HepG2 (cell line): ENCODE measurements at regions not wholly inside any gene's neighbourhood (a gene's known extent, or its start where the extent isn't known, plus 50 kb on each side); places are given as distances from the start of the nearest gene placed in this dataset.
A peak's percentile ranks its signal among the peaks of the same experiment; 100 is the strongest.

Experiments
- ATAC-seq: fragments of 200-7000 bp; cut with Tn5 transposase; 3 replicates; pipeline ENCODE4 v1.9.1; 2020; ENCODE audit warnings: mild to moderate bottlenecking, moderate library complexity
- BruUV-seq: library from RNA; stranded (reverse); fragments of 400-500 nt; replicated peaks from 2 replicates; lab custom pipeline; 2021; lab: Mats Ljungman, UMichigan
- CTCF ChIA-PET: fragments of 300-600 bp; formaldehyde crosslinking; extraction: SDS; loops from one replicate; lab custom pipeline; 2021; ENCODE audit warnings: low total read pairs, inconsistent platforms, low intra/inter-chr PET ratio; lab: Yijun Ruan, JAX
- POLR2A ChIA-PET: fragments of 350-600 bp; sonication (Branson Sonifier 250); formaldehyde crosslinking; loops from one replicate; lab custom pipeline; 2020; ENCODE audit warnings: antibody characterized with exemption, inconsistent platforms; lab: Yijun Ruan, JAX
- DNase-seq: peaks from one replicate; pipeline ENCODE4 v3.0.0-alpha.2; 2015; ENCODE audit warnings: low spot score
- FAIRE-seq: peaks from 3 replicates; lab custom pipeline; 2011; peaks lifted over from hg19 to GRCh38; lab: Jason Lieb, UNC
- H2AFZ ChIP-seq: one replicate; pipeline ENCODE4 v1.6.1; 2011; ENCODE audit warnings: low read length, inconsistent platforms
- H3K27ac ChIP-seq: fragments of 300-600 bp; 3 replicates; pipeline ENCODE4 v1.8.0; 2011; ENCODE audit warnings: mixed run types, mild to moderate bottlenecking, mixed read lengths, low read length, inconsistent platforms; ENCODE audit not compliant: insufficient read depth; ENCODE audit errors: extremely low read length
- H3K27me3 ChIP-seq, 2 experiments: fragments of 200-600 bp in 1 of 2; 2 replicates in 1 of 2; 3 replicates in 1 of 2; pipeline versions ENCODE4 v1.6.0 to v1.8.0; 2011; ENCODE audit warnings: low read length in 2 of 2, mild to moderate bottlenecking in 2 of 2, moderate library complexity in 2 of 2, inconsistent platforms in 1 of 2; ENCODE audit not compliant: insufficient read depth in 2 of 2, control insufficient read depth in 1 of 2
- H3K36me3 ChIP-seq, 2 experiments: fragments of 200-600 bp in 1 of 2; replicated peaks in 1 of 2; 2 replicates in 1 of 2; 3 replicates in 1 of 2; pipeline versions ENCODE4 v1.5.1 to v1.8.0; 2011; ENCODE audit warnings: low read length in 2 of 2, inconsistent platforms in 1 of 2; ENCODE audit not compliant: insufficient read depth in 2 of 2, control insufficient read depth in 1 of 2
- H3K4me1 ChIP-seq: 2 replicates; pipeline ENCODE4 v1.5.1; 2012; ENCODE audit warnings: low read length, inconsistent platforms; ENCODE audit not compliant: insufficient read depth
- H3K4me2 ChIP-seq: 2 replicates; pipeline ENCODE4 v1.6.0; 2011; ENCODE audit warnings: low read depth, low read length, inconsistent platforms
- H3K4me3 ChIP-seq, 3 experiments: fragments of 200-600 bp in 1 of 3; sonication (generic), shearing (Covaris generic) in 1 of 3; replicated peaks in 1 of 3; 2 replicates each; pipeline ENCODE4 v1.5.1; 2011 to 2016; ENCODE audit warnings: low read length in 3 of 3, inconsistent platforms in 2 of 3, low read depth in 2 of 3, mild to moderate bottlenecking in 2 of 3, control low read depth in 1 of 3, mixed read lengths in 1 of 3; ENCODE audit not compliant: insufficient read depth in 1 of 3
- H3K79me2 ChIP-seq: one replicate; pipeline ENCODE4 v1.6.1; 2011; ENCODE audit warnings: low read length, inconsistent platforms; ENCODE audit not compliant: insufficient read depth
- H3K9ac ChIP-seq: 2 replicates; pipeline ENCODE4 v1.6.0; 2011; ENCODE audit warnings: mild to moderate bottlenecking, low read depth, low read length, inconsistent platforms; ENCODE audit not compliant: insufficient read depth
- H3K9me3 ChIP-seq: 2 replicates; pipeline ENCODE4 v1.5.1; 2012; ENCODE audit warnings: mild to moderate bottlenecking, low read length
- H4K20me1 ChIP-seq: 2 replicates; pipeline ENCODE4 v1.6.0; 2011; ENCODE audit warnings: inconsistent platforms, mild to moderate bottlenecking, low read length, moderate library complexity; ENCODE audit not compliant: insufficient read depth
- FOXA1 ChIP-seq, 2 experiments: fragments of 450-650 bp in 1 of 2; sonication (generic) in 1 of 2; formaldehyde crosslinking in 1 of 2; IDR thresholded peaks; 2 replicates each; pipeline versions ENCODE4 v1.4.0 to v1.6.1; 2016 to 2020; ENCODE audit warnings: missing genetic modification reagents in 1 of 2
- MAX ChIP-seq: IDR thresholded peaks from 2 replicates; pipeline ENCODE4 v1.6.1; 2012; ENCODE audit warnings: inconsistent platforms
- NFATC3 ChIP-seq: sonication (generic); formaldehyde crosslinking; IDR thresholded peaks from 2 replicates; pipeline ENCODE4 v1.5.1; 2020; ENCODE audit warnings: mild to moderate bottlenecking, missing genetic modification reagents
- XRCC5 ChIP-seq: fragments of 200-400 bp; formaldehyde crosslinking; optimal IDR thresholded peaks from 2 replicates; pipeline ENCODE3; 2017; ENCODE audit warnings: mild to moderate bottlenecking, low read length
- ZBTB26 ChIP-seq: IDR thresholded peaks from 2 replicates; pipeline ENCODE4 v1.6.1; 2016; ENCODE audit warnings: missing compliant biosample characterization, missing genetic modification reagents, borderline replicate concordance
- ZBTB46 ChIP-seq: sonication (generic); formaldehyde crosslinking; IDR thresholded peaks from 2 replicates; pipeline ENCODE4 v1.4.0; 2020; ENCODE audit warnings: mild to moderate bottlenecking, missing genetic modification reagents, borderline replicate concordance
- ZFX ChIP-seq: sonication (generic); formaldehyde crosslinking; IDR thresholded peaks from 2 replicates; pipeline ENCODE4 v1.4.0; 2020; ENCODE audit warnings: mild to moderate bottlenecking, low read depth, missing genetic modification reagents, moderate library complexity
- ZNF274 ChIP-seq: sonication (generic); formaldehyde crosslinking; IDR thresholded peaks from 2 replicates; pipeline ENCODE4 v1.5.1; 2020; ENCODE audit warnings: mild to moderate bottlenecking, missing genetic modification reagents
- ZNF446 ChIP-seq: sonication (generic); formaldehyde crosslinking; IDR thresholded peaks from 2 replicates; pipeline ENCODE4 v1.5.0; 2020; ENCODE audit warnings: mild to moderate bottlenecking, missing genetic modification reagents
- ZNF598 ChIP-seq: sonication (generic); formaldehyde crosslinking; IDR thresholded peaks from 2 replicates; pipeline ENCODE4 v1.5.1; 2020; ENCODE audit warnings: mild to moderate bottlenecking, missing genetic modification reagents, borderline replicate concordance
- WGBS: methylation state at CpG from one replicate; pipeline ENCODE4 v1.1.6; 2017; ENCODE audit warnings: low lambda C conversion rate; 5-methylcytosine and 5-hydroxymethylcytosine counted together
- in situ Hi-C: cut with HindIII; loops from 2 replicates; pipeline ENCODE4 v1.10.0; 2017; ENCODE audit warnings: low pct_unique_long_range_greater_than_20kb; ENCODE audit not compliant: extremely low pct_ligation_motif_present
- intact Hi-C: fragments of 100-400 bp; cut with micrococcal nuclease; formaldehyde crosslinking; loops from one replicate; pipeline ENCODE4 v1.10.0; 2022; ENCODE audit not compliant: unreplicated experiment
- TF ChIP-seq, protein P1 (sequence below): sonication (generic); formaldehyde crosslinking; IDR thresholded peaks from 2 replicates; pipeline ENCODE4 v1.5.0; 2020; ENCODE audit warnings: missing genetic modification reagents
- TF ChIP-seq, protein P2 (sequence below): sonication (generic); formaldehyde crosslinking; IDR thresholded peaks from 2 replicates; pipeline ENCODE4 v1.4.0; 2020; ENCODE audit warnings: missing genetic modification reagents

- TF ChIP-seq ZBTB26 (CRISPR knock-in tag) = no peak
- TF ChIP-seq ZNF274 (CRISPR knock-in tag) = 0 out of 2 replicates have a peak, but pooled peaks have one; percentile 44
- 0 out of 2 replicates have a peak, but pooled peaks have one; percentile 25 for TF ChIP-seq ZFX (CRISPR knock-in tag)
- TF ChIP-seq ZNF598 (CRISPR knock-in tag) = 0 out of 2 replicates have a peak, but pooled peaks have one; percentile 43
- peak; percentile 44 for TF ChIP-seq XRCC5
- no peak for TF ChIP-seq NFATC3 (CRISPR knock-in tag)
- TF ChIP-seq MAX = peak; percentile 32; the same call in 1 of the 2 replicates
Observed at GRCh38 chr2:240249423-240250149, 109.1 kb upstream of the OTOS start (continued).

- CTCF ChIA-PET = no interaction called here
- Histone ChIP-seq H3K9ac (peak overlapping the region; percentile 83), H3K36me3 (no peaks in the 10 kb centered on the region), H3K27ac (no peak overlapping the region), H2AFZ (no peak overlapping the region), H3K27me3 (peaks cover 0 to 3% of the 10 kb centered on the region in 2 experiments; a peak in 1 of 5 replicates), H3K9me3 (no peaks in the 10 kb centered on the region), H3K4me3 (peak overlapping the region; percentile 45 to 78 (median 53); a peak in 5 of 6 replicates), H3K4me2 (peak overlapping the region; percentile 86), H4K20me1 (no peaks in the 10 kb centered on the region), H3K79me2 (peaks cover 6% of the 10 kb centered on the region), H3K4me1 (peaks cover 58% of the 10 kb centered on the region)
- POLR2A ChIA-PET = no interaction called here
- BruUV-seq = no TSS peak
- WGBS = 56% methylated on average over 12 of the region's 14 CpGs
- intact Hi-C loops (loop anchor here (2.0 to 5.0 kb wide), 2 partner anchors 18 to 187 kb away; partner anchors contain the start of gene GPC1), in situ Hi-C loops (no loop called here)
- DNase-seq = no peak
- ATAC-seq = no peak; the same call in 2 of the 3 replicates
- no peak for FAIRE-seq
- TF ChIP-seq FOXA1 (IDR thresholded peaks at IDR 0.05) (no peak), FOXA1 (CRISPR knock-in tag; IDR thresholded peaks at IDR 0.05) (no peak), ZBTB46 (CRISPR knock-in tag) (no peak), ZNF446 (CRISPR knock-in tag) (no peak)
- TF ChIP-seq, protein P1, sequence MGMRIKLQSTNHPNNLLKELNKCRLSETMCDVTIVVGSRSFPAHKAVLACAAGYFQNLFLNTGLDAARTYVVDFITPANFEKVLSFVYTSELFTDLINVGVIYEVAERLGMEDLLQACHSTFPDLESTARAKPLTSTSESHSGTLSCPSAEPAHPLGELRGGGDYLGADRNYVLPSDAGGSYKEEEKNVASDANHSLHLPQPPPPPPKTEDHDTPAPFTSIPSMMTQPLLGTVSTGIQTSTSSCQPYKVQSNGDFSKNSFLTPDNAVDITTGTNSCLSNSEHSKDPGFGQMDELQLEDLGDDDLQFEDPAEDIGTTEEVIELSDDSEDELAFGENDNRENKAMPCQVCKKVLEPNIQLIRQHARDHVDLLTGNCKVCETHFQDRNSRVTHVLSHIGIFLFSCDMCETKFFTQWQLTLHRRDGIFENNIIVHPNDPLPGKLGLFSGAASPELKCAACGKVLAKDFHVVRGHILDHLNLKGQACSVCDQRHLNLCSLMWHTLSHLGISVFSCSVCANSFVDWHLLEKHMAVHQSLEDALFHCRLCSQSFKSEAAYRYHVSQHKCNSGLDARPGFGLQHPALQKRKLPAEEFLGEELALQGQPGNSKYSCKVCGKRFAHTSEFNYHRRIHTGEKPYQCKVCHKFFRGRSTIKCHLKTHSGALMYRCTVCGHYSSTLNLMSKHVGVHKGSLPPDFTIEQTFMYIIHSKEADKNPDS (CRISPR knock-in tag) = no peak; the same call in 1 of the 2 replicates
- TF ChIP-seq, protein P2, sequence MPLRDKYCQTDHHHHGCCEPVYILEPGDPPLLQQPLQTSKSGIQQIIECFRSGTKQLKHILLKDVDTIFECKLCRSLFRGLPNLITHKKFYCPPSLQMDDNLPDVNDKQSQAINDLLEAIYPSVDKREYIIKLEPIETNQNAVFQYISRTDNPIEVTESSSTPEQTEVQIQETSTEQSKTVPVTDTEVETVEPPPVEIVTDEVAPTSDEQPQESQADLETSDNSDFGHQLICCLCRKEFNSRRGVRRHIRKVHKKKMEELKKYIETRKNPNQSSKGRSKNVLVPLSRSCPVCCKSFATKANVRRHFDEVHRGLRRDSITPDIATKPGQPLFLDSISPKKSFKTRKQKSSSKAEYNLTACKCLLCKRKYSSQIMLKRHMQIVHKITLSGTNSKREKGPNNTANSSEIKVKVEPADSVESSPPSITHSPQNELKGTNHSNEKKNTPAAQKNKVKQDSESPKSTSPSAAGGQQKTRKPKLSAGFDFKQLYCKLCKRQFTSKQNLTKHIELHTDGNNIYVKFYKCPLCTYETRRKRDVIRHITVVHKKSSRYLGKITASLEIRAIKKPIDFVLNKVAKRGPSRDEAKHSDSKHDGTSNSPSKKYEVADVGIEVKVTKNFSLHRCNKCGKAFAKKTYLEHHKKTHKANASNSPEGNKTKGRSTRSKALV (CRISPR knock-in tag) = peak; percentile 8; the same call in 1 of the 2 replicates
Observed at GRCh38 chr2:240250150-240250984, 109.9 kb upstream of the OTOS start.
